DOHH2 (cell line): ENCODE measurements at regions not wholly inside any gene's neighbourhood (a gene's known extent, or its start where the extent isn't known, plus 50 kb on each side); places are given as distances from the start of the nearest gene placed in this dataset.
"Not testable (repeated sequence)": the region's sequence is repeated elsewhere in the genome, so short reads cannot be mapped to it uniquely, and the experiment has no call there.

Source experiments
- H3F3A ChIP-seq: fragments of 200-600 bp; sonication (generic), shearing (Covaris generic); 2 replicates; pipeline ENCODE4 v1.6.0; 2016; ENCODE audit warnings: antibody characterized with exemption, mild to moderate bottlenecking; ENCODE audit not compliant: control insufficient read depth, insufficient read depth
- H3K27ac ChIP-seq: fragments of 200-600 bp; sonication (generic); 2 replicates; pipeline ENCODE4 v1.5.1; 2014; ENCODE audit warnings: low read depth, mild to moderate bottlenecking, low read length, moderate library complexity
- H3K27me3 ChIP-seq: fragments of 200-600 bp; sonication (generic); 2 replicates; pipeline ENCODE4 v1.6.1; 2014; ENCODE audit warnings: mild to moderate bottlenecking, low read length, mixed read lengths; ENCODE audit not compliant: control insufficient read depth
- H3K36me3 ChIP-seq: fragments of 200-600 bp; sonication (generic); 2 replicates; pipeline ENCODE4 v1.6.1; 2014; ENCODE audit warnings: mild to moderate bottlenecking, low read length, moderate library complexity, mixed read lengths; ENCODE audit not compliant: control insufficient read depth
- H3K4me1 ChIP-seq: fragments of 200-600 bp; sonication (generic); 2 replicates; pipeline ENCODE4 v1.6.1; 2014; ENCODE audit warnings: mild to moderate bottlenecking, low read length, mixed read lengths; ENCODE audit not compliant: control insufficient read depth
- H3K4me2 ChIP-seq: fragments of 200-600 bp; sonication (generic); 2 replicates; pipeline ENCODE4 v1.6.0; 2014; ENCODE audit warnings: mild to moderate bottlenecking, low read length, moderate library complexity
- H3K4me3 ChIP-seq: fragments of 200-600 bp; sonication (generic); 2 replicates; pipeline ENCODE4 v1.5.1; 2014; ENCODE audit warnings: mild to moderate bottlenecking, low read length, mixed read lengths
- H3K79me2 ChIP-seq: fragments of 200-600 bp; sonication (generic); 2 replicates; pipeline ENCODE4 v1.6.1; 2014; ENCODE audit warnings: mild to moderate bottlenecking, low read length, mixed read lengths; ENCODE audit not compliant: control insufficient read depth
- H3K9me2 ChIP-seq: fragments of 200-600 bp; sonication (generic); replicated peaks from 2 replicates; pipeline ENCODE4 v1.6.1; 2014; ENCODE audit warnings: mild to moderate bottlenecking, low read length, mixed read lengths; ENCODE audit not compliant: control insufficient read depth
- H3K9me3 ChIP-seq: fragments of 200-600 bp; sonication (generic); 2 replicates; pipeline ENCODE4 v1.6.1; 2014; ENCODE audit warnings: antibody characterized with exemption, low read length, mixed read lengths; ENCODE audit not compliant: control insufficient read depth, insufficient read depth
- H4K20me1 ChIP-seq: fragments of 200-600 bp; sonication (generic); 2 replicates; pipeline ENCODE4 v1.6.0; 2014; ENCODE audit warnings: low read depth, mild to moderate bottlenecking, antibody characterized with exemption, low read length, moderate library complexity; ENCODE audit not compliant: control insufficient read depth, insufficient read depth
- EZH2phosphoT487 ChIP-seq: fragments of 200-600 bp; sonication (generic); IDR thresholded peaks from 2 replicates; pipeline ENCODE4 v1.6.1; 2017; ENCODE audit warnings: borderline replicate concordance, mild to moderate bottlenecking, antibody characterized with exemption, low read length, moderate library complexity, mixed read lengths
- TF ChIP-seq, protein P1 (sequence below): fragments of 200-600 bp; sonication (generic); IDR thresholded peaks from one replicate; pipeline ENCODE4 v1.5.1; 2014; ENCODE audit warnings: antibody characterized with exemption, mild to moderate bottlenecking, low read depth, low read length; ENCODE audit not compliant: poor library complexity, severe bottlenecking

DNA sequence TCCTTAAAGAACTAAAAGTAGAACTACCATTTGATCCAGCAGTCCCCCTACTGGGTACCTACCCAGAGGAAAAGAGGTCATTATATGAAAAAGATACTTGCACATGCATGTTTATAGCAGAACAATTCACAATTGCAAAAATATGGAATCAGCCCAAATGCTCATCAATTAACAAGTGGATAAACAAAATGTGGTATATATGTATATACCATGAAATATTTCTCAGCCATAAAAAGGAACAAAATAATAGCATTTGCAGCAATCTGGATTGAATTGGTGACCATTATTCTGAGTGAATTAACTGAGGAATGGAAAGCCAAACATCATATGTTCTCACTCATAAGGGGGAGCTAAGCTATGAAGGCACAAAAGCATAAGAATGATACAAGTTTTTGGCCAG is 64.7 kb upstream of the KRAS start:
- Histone ChIP-seq H3F3A (no peaks in the 10 kb centered on the region), H3K27ac (no peak overlapping the region), H3K27me3 (no peaks in the 10 kb centered on the region), H3K36me3 (no peaks in the 10 kb centered on the region), H3K79me2 (no peaks in the 10 kb centered on the region), H3K9me3 (no peaks in the 10 kb centered on the region), H3K4me3 (no peak overlapping the region), H3K4me1 (peaks cover 19% of the 10 kb centered on the region), H3K9me2 (no peaks in the 10 kb centered on the region), H4K20me1 (no peaks in the 10 kb centered on the region), H3K4me2 (no peak overlapping the region)
- TF ChIP-seq, protein P1, sequence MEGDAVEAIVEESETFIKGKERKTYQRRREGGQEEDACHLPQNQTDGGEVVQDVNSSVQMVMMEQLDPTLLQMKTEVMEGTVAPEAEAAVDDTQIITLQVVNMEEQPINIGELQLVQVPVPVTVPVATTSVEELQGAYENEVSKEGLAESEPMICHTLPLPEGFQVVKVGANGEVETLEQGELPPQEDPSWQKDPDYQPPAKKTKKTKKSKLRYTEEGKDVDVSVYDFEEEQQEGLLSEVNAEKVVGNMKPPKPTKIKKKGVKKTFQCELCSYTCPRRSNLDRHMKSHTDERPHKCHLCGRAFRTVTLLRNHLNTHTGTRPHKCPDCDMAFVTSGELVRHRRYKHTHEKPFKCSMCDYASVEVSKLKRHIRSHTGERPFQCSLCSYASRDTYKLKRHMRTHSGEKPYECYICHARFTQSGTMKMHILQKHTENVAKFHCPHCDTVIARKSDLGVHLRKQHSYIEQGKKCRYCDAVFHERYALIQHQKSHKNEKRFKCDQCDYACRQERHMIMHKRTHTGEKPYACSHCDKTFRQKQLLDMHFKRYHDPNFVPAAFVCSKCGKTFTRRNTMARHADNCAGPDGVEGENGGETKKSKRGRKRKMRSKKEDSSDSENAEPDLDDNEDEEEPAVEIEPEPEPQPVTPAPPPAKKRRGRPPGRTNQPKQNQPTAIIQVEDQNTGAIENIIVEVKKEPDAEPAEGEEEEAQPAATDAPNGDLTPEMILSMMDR: no peak
- no peak for TF ChIP-seq EZH2phosphoT487

DNA sequence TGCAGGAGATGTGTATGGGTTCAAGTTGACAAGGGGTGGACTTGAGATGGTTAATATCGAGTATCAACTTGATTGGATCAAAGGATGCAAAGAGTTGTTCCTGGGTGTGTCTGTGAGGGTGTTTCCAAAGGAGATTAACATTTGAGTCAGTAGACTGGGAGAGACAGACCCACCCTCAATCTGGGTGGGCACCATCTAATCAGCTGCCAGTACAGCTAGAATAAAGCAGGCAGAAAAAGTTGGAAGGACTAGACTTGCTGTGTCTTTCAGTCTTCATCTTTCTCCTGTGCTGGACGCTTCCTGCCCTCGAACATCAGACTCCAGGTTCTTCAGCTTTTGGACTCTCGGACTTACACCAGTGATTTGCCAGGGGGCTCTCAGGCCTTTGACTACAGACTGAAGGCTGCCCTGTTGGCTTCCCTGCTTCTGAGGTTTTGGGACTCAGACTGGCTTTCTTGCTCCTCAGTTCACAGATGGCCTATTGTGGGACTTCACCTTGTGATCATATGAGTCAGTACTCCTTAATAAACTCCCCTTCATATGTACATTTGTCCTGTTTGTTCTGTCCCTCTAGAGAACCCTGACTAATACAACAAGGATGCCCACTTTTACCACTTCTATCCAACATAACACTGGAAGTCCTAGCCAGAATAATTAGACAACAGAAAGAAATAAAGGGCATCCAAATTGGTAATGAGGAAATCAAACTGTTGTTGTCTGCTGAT is 62.7 kb upstream of the KRAS start:
- H3K4me1 ChIP-seq, H4K20me1 ChIP-seq, H3K79me2 ChIP-seq, H3K9me2 ChIP-seq, H3K27ac ChIP-seq, H3F3A ChIP-seq, H3K9me3 ChIP-seq, H3K4me3 ChIP-seq, H3K36me3 ChIP-seq, H3K27me3 ChIP-seq, H3K4me2 ChIP-seq: not testable (repeated sequence)

DNA sequence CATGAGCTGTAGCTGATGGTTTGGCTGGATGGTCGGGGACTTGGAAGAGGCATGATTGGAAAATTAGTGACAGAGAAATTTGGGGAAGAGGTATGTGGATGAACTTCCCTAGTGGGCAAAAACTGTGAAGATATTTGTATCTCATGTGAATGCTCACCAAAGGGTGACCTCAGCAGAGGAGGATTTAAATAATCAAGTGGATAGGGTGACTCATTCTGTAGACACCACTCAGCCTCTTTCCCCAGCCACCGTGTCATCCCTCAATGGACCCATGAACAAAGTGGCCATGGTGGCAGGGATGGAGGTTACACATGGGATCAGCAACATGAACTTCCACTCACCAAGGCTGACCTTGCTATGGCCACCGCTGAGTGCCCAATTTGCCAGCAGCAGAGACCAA is 60.8 kb upstream of the KRAS start:
- Histone ChIP-seq H3K36me3 (no peaks in the 10 kb centered on the region), H4K20me1 (no peaks in the 10 kb centered on the region), H3K79me2 (no peaks in the 10 kb centered on the region), H3F3A (no peaks in the 10 kb centered on the region), H3K4me1 (no peaks in the 10 kb centered on the region), H3K9me2 (no peaks in the 10 kb centered on the region), H3K4me3 (no peak overlapping the region), H3K4me2 (no peak overlapping the region), H3K27ac (no peak overlapping the region), H3K9me3 (no peaks in the 10 kb centered on the region), H3K27me3 (no peaks in the 10 kb centered on the region)
- TF ChIP-seq EZH2phosphoT487: no peak
- TF ChIP-seq, protein P1: no peak

DNA sequence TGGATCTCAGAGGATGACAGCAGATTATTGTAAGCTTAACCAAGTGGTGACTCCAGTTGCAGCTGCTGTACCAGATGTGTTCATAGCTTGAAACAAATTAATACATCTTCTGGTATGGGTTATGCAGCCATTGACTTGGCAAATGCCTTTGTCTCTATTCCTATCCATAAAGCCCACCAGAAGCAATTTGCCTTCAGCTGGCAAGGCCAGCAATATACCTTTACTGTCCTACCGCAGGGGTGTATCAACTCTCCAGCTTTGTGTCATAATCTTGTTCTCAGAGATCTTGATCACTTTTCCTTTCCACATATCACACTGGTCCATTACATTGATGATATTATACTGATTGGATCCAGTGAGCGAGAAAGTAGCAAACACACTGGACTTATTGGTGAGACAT is 59.3 kb upstream of the KRAS start:
- H3K4me1 ChIP-seq, H3K79me2 ChIP-seq, H3F3A ChIP-seq, H4K20me1 ChIP-seq, H3K36me3 ChIP-seq, H3K9me3 ChIP-seq, H3K27ac ChIP-seq, H3K9me2 ChIP-seq, H3K4me3 ChIP-seq, H3K27me3 ChIP-seq, H3K4me2 ChIP-seq: not testable (repeated sequence)
